ENCODE measurements at regions not wholly inside any gene's neighbourhood (a gene's known extent, or its start where the extent isn't known, plus 50 kb on each side); places are given as distances from the start of the nearest gene placed in this dataset.

DNA sequence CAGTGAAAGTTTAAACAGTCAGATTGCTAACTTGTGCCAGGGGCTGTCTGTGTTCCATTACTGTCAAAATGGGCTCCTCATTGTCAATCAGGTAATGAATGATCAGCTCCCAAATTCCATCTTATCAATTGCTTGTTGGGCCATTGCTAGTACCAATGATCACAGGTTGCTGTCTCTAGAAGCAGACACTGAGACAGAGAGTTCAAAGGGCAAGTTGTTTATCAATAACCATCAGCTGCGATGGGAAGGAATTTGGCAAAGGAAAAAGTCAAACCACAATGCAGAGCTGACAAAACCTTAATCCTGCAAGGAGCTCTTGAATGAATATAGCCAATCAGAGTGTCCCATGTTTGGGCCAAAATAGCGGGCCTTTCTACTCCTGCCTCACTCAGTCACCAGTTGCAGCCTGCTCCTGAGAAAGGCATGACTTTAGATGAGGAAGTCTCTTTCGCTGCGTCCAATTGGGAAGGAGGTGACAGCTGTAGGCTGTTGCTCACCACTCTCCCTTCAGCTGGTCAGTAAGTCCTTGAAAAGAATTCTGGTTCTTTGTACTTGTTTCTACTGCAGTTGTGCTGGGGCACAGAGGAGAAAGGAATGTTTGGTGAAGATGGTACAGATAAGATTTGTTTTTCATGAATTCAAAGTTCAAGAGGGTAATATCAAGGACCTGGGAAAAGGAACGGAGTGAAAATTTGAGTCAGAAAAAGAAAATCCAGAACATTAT is 179.2 kb upstream of the PDE3A start:
- no peak for TF ChIP-seq TAF1 (IDR thresholded peaks at IDR 0.05; ENCODE audit: low read depth, low read length)
- TF ChIP-seq POLR2AphosphoS5 (IDR thresholded peaks at IDR 0.05; ENCODE audit: low read depth, low read length) = no peak
- TF ChIP-seq POLR2A (IDR thresholded peaks at IDR 0.05; ENCODE audit: low read depth, low read length) = no peak
- no peak for TF ChIP-seq POU2F2 (IDR thresholded peaks at IDR 0.05; ENCODE audit: low read depth, low read length)
- TF ChIP-seq SPI1 (IDR thresholded peaks at IDR 0.05; ENCODE audit: low read depth, low read length) = no peak

Measured in GM12891 (cell line).